GM18907 (cell line): ENCODE measurements at regions not wholly inside any gene's neighbourhood (a gene's known extent, or its start where the extent isn't known, plus 50 kb on each side); places are given as distances from the start of the nearest gene placed in this dataset.

Experiments
- ATAC-seq: cut with Tn5 transposase; IDR thresholded peaks from one replicate; pipeline ENCODE4 v1.9.1; 2021; ENCODE audit warnings: mild to moderate bottlenecking, moderate library complexity; ENCODE audit not compliant: unreplicated experiment

DNA sequence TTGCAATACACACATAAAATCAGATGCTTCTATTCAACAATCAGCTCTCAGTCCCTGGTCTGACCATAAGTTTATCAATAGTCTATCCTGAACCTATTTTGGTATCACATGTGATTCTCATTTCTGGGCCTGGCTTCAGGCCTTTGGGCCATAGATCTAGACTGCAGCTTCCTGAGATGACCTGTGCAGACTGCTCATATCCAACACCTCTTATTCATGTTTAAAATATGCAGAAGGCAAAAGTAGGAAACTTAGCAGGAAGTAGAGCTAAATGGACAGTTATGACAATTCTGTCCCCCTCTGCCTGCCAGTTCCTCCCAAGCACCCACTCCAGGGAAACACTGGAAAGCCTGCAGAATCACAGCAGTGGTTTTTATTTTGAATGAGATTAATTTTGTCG, 53.3 kb downstream of the C7orf25 start:
- no peak for ATAC-seq

DNA sequence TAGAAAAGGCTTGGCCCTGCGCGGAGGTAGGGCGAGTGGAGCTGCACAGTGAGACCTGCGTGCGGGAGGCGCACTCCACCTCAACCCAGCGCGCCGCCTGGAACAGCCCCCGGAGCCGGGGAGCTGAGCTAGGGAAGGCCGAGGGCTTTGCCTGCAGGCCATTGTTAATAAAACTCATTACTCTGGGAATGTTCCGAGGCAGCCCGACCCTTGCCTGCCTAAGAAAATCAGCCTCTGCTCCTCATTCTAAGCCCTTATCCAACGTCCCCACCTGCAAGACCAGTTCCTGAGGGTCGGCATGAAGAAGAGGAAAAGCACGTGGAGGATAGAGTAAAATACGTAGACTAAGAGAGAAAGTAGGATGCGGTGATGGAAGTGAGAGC, 55.3 kb downstream of the C7orf25 start:
- ATAC-seq = peak; percentile 6

GRCh38 chr7:42854571-42855118, 57.2 kb downstream of the C7orf25 start:
- no peak for ATAC-seq

- no peak for ATAC-seq
Measured at GRCh38 chr7:42852531-42852930, 59.3 kb downstream of the C7orf25 start.

- ATAC-seq = peak; percentile 60
Measured at GRCh38 chr7:42843205-42843800, 68.6 kb downstream of the C7orf25 start.

DNA sequence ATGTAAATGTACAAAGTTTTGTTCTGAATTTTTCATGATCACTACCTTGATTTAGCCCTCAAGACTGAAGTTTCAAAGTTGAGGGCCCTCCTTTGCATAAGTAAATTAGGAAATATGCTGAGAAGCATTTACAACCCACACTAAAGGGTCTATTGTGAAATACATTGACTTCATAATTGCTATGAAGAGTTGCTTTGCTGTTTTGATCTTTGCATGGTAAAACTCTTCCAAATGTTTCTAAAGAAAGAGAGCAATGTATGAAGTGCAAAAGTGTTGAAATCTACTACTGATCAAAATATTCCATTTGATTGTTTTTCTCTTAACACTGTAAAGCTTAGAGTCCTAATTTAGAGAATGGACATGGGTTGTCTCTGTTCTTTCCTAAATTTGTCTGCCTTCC, 77.2 kb downstream of the C7orf25 start:
- ATAC-seq = no peak

- ATAC-seq = no peak
Measured at GRCh38 chr7:42833411-42833810, 78.5 kb downstream of the C7orf25 start.

GRCh38 chr7:42832667-42833066, 79.2 kb downstream of the C7orf25 start:
- no peak for ATAC-seq

- no peak for ATAC-seq
Measured at GRCh38 chr7:42831718-42832522, 80.0 kb downstream of the C7orf25 start.

- ATAC-seq = no peak
Measured at GRCh38 chr7:42831006-42831717, 80.7 kb downstream of the C7orf25 start.

DNA sequence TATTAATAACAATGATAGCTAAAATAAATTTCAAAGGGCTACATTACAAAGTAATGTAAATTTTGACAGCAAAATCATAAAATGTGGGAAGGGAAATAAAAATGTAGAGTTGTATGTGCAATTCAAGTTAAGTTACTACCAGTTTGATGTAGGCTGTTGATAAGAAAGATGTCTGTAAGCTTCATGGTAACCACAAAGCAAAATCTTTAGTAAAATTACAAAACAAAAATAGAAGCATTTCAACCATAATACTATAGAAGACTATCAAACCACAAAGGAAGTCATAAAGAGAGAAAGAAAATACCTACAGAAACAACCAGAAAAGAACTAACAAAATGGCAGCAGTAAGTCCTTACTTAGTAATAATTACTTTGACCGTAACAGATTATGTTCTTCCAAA, 99.1 kb downstream of the C7orf25 start:
- no peak for ATAC-seq

DNA sequence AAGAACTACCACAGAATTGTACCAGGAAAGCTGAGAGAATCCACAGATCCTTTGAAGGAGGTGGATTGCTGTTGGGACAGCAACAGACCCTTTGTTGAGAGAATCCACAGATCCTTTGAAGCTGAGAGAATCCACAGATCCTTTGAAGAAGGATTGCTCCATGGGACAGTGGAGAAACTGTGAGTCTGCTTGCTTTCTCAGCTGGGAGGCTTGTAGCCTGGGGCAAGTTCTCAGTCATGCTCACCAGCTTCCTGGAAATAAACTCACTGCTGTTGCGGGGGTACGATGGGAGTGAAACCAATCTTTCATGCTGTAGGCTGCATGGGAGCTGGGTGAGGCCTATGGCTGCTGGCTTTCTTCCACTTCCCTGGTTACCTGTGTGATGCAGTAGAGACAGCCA, 106.3 kb downstream of the C7orf25 start:
- no peak for ATAC-seq

DNA sequence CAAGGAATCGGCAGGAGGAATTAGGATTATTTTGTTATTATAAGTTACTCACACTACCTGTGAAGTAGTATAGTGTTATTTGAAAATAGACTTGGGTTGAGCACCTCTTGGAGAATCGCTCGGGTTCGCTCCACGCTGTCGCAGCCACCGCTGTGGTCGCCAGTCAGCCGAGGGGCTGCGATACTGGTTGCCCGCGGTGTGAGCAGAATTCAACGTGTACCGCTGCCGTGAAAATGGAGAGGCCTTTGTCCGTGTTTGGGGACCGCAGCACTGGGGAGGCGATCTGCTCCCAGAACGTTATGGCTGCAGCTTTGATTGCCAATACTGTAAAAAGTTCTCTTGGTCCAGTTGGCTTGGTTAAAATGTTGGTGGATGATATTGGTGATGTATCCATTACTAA, 117.2 kb downstream of the C7orf25 start:
- ATAC-seq = no peak

DNA sequence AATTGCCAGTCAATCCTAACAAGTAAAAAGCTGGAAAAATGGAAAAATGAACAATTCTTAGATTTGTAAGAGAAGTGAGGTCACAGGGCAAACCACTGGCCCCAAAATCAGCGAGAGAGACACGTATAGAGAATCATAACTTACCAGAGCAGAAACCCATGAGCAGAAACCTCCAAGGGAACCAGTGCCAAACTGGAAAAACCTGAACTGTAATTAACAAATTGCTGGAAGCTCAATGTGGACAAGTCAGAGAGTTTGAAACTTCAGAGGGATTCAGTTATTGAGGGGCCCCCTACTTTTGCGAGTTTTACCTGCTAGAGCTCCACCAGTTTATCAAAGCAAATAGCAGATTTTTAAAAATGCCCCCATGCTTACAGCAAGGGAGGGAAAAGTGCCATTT, 119.0 kb downstream of the C7orf25 start:
- no peak for ATAC-seq

GRCh38 chr7:42790196-42790595, 121.7 kb downstream of the C7orf25 start:
- ATAC-seq = no peak

DNA sequence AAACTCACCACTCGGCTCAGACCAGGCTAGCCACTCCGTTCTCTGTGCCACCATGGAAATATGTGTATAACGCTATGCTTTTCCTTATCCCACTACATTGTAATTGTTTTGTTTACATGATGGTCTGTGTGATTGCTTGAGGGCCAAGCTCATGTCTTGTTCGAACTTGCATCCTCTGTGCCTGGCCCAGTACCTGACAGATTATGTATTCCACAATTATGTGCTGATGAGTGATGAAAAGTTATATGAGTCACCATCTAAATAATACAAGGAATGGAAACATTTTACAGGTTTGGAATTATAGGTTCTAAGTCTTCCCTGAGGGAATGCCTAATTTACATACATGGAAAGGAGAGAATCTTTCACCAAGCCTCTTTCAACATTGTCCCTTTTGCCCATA, 137.4 kb downstream of the C7orf25 start:
- no peak for ATAC-seq

- no peak for ATAC-seq
Measured at GRCh38 chr7:42770114-42770513, 141.8 kb downstream of the C7orf25 start.

- ATAC-seq = no peak
Measured at GRCh38 chr7:42768045-42768444, 143.8 kb downstream of the C7orf25 start.

- ATAC-seq = no peak
Measured at GRCh38 chr7:42766782-42767423, 145.0 kb downstream of the C7orf25 start.

GRCh38 chr7:42765931-42766330, 145.9 kb downstream of the C7orf25 start:
- ATAC-seq = no peak

DNA sequence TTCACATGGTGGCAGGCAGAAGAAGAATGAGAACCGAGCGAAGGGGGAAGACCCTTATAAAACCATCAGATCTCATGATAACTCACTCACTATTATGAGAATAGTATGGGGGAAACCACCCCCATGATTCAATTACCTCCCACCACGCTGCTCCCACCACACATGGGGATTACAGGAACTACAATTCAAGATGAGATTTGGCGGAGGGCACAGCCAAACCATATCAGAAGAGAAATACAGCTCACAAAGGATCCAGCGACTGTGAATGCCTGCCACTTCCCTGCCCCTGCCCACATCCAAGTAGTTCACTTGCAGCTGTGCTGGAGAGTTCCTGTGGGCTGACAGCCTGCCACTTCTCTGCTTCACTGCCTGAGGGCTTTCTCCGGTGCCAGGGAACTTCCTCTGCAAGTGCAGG, 148.7 kb downstream of the C7orf25 start:
- no peak for ATAC-seq
